ENCODE measurements at regions not wholly inside any gene's neighbourhood (a gene's known extent, or its start where the extent isn't known, plus 50 kb on each side); places are given as distances from the start of the nearest gene placed in this dataset.

GRCh38 chr3:194075802-194076460 is 60.0 kb upstream of the HES1 start:
- TF ChIP-seq CTCF (IDR thresholded peaks at IDR 0.05 in 8 of 11, conservative IDR thresholded peaks at IDR 0.05 in 3 of 11) (no peak), POLR2A (IDR thresholded peaks at IDR 0.05) (no peak)
